Osteocyte (in vitro differentiated cells): ENCODE measurements at regions not wholly inside any gene's neighbourhood (a gene's known extent, or its start where the extent isn't known, plus 50 kb on each side); places are given as distances from the start of the nearest gene placed in this dataset.

Source experiments
- DNase-seq: peaks from one replicate; pipeline ENCODE4 v3.0.0; 2021; ENCODE audit warnings: mixed read lengths; ENCODE audit not compliant: unreplicated experiment; ENCODE audit errors: extremely low spot score
- H3K27ac Mint-ChIP-seq: one replicate; pipeline ENCODE4 v1.8.0; 2021; ENCODE audit warnings: mild to moderate bottlenecking, mixed read lengths; ENCODE audit not compliant: unreplicated experiment
- H3K27me3 Mint-ChIP-seq: one replicate; pipeline ENCODE4 v1.8.0; 2021; ENCODE audit warnings: mixed read lengths; ENCODE audit not compliant: unreplicated experiment
- H3K36me3 Mint-ChIP-seq: one replicate; pipeline ENCODE4 v1.8.0; 2021; ENCODE audit warnings: mixed read lengths; ENCODE audit not compliant: unreplicated experiment
- H3K4me1 Mint-ChIP-seq: one replicate; pipeline ENCODE4 v1.8.0; 2021; ENCODE audit warnings: mixed read lengths; ENCODE audit not compliant: unreplicated experiment
- H3K4me3 Mint-ChIP-seq: one replicate; pipeline ENCODE4 v1.8.0; 2021; ENCODE audit warnings: mild to moderate bottlenecking, moderate library complexity, mixed read lengths; ENCODE audit not compliant: unreplicated experiment
- H3K9me3 Mint-ChIP-seq: one replicate; pipeline ENCODE4 v1.8.0; 2021; ENCODE audit warnings: mixed read lengths; ENCODE audit not compliant: unreplicated experiment
- CTCF ChIP-seq: fragments of 200-600 bp; sonication (generic); IDR thresholded peaks from 2 replicates; pipeline ENCODE4 v1.5.0; 2021; ENCODE audit warnings: antibody characterized with exemption, mild to moderate bottlenecking, moderate library complexity

GRCh38 chr12:23204933-23205778 is 580.2 kb downstream of the ETNK1 start:
- Mint-ChIP-seq H3K36me3 (no peaks in the 10 kb centered on the region), H3K9me3 (peaks cover 2% of the 10 kb centered on the region), H3K4me1 (no peaks in the 10 kb centered on the region), H3K27me3 (no peaks in the 10 kb centered on the region), H3K27ac (no peak overlapping the region), H3K4me3 (no peak overlapping the region)
- no peak for DNase-seq
- peak; percentile 94 for TF ChIP-seq CTCF

- H3K36me3 Mint-ChIP-seq, result no peaks in the 10 kb centered on the region
- no peak for DNase-seq
- H3K27me3 Mint-ChIP-seq, result no peaks in the 10 kb centered on the region
- H3K27ac Mint-ChIP-seq, result no peak overlapping the region
- no peak overlapping the region for H3K4me3 Mint-ChIP-seq
- H3K9me3 Mint-ChIP-seq, result peaks cover under 1% of the 10 kb centered on the region
- H3K4me1 Mint-ChIP-seq, result no peaks in the 10 kb centered on the region
- no peak for TF ChIP-seq CTCF
Measured at GRCh38 chr12:23209793-23210192, 584.8 kb downstream of the ETNK1 start.

- Mint-ChIP-seq H3K27ac (no peak overlapping the region), H3K36me3 (no peaks in the 10 kb centered on the region), H3K4me1 (no peaks in the 10 kb centered on the region), H3K4me3 (no peak overlapping the region), H3K27me3 (no peaks in the 10 kb centered on the region), H3K9me3 (peaks cover 8% of the 10 kb centered on the region)
- TF ChIP-seq CTCF, result no peak
- DNase-seq, result no peak
Measured at GRCh38 chr12:23210573-23210972, 585.6 kb downstream of the ETNK1 start.

- H3K27ac Mint-ChIP-seq, result no peak overlapping the region
- H3K27me3 Mint-ChIP-seq, result no peaks in the 10 kb centered on the region
- H3K36me3 Mint-ChIP-seq, result no peaks in the 10 kb centered on the region
- H3K4me3 Mint-ChIP-seq, result no peak overlapping the region
- no peaks in the 10 kb centered on the region for H3K4me1 Mint-ChIP-seq
- no peak for TF ChIP-seq CTCF
- H3K9me3 Mint-ChIP-seq, result peaks cover 9% of the 10 kb centered on the region
- no peak for DNase-seq
Measured at GRCh38 chr12:23211384-23212320, 586.7 kb downstream of the ETNK1 start.

- H3K9me3 Mint-ChIP-seq, result peaks cover 9% of the 10 kb centered on the region
- no peaks in the 10 kb centered on the region for H3K4me1 Mint-ChIP-seq
- no peak overlapping the region for H3K27ac Mint-ChIP-seq
- H3K4me3 Mint-ChIP-seq, result no peak overlapping the region
- no peak for DNase-seq
- no peaks in the 10 kb centered on the region for H3K27me3 Mint-ChIP-seq
- no peak for TF ChIP-seq CTCF
- H3K36me3 Mint-ChIP-seq, result no peaks in the 10 kb centered on the region
Measured at GRCh38 chr12:23217158-23217557, 592.2 kb downstream of the ETNK1 start.
